GM12865 (cell line): ENCODE measurements at regions not wholly inside any gene's neighbourhood (a gene's known extent, or its start where the extent isn't known, plus 50 kb on each side); places are given as distances from the start of the nearest gene placed in this dataset.

Source experiments
- DNase-seq: peaks from one replicate; pipeline ENCODE4 v3.0.0; 2010; ENCODE audit warnings: low read depth
- H3K4me3 ChIP-seq: 2 replicates; pipeline ENCODE4 v1.5.1; 2011; ENCODE audit warnings: mild to moderate bottlenecking, low read depth, low read length, control low read depth
- CTCF ChIP-seq: IDR thresholded peaks from 2 replicates; pipeline ENCODE4 v1.5.1; 2011; ENCODE audit warnings: low read length, control low read depth, low read depth, inconsistent platforms; ENCODE audit not compliant: insufficient read depth; ENCODE audit errors: missing control alignments

DNA sequence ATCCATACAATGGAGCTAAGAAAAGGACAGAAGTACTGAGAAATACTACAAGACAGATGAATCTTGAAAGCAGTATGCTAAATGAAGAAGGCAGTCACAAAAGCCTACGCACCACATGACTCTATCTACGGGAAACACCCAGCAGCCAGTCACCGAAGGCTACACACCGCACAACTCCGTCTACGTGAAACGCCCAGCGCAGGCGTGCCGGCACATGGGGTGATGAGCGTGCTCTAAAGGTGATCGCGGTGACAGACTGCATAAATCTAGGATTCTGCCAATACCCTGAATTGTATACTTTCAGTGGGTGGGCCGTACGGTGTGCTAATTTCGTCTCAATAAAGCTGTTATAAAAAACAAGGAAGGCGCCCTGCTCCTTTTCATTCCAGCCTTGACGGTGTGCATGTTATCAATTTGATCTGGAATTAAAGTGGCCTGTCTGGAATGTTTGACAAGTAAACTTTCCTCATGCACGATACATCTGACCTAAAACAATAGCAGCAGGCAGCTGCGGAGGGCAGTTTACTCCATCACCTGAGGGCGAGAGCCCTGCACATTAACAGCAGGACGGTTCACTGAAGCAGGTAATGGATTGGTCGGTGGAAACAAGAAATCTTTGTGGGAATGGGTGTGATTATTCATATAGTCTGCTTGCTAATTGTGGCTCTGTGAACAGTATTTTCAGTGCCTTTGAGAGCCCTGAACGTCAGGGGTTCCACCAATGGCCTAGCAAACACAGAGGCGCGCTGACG, 86.2 kb upstream of the SALL3 start:
- no peak for DNase-seq
- no peak overlapping the region for H3K4me3 ChIP-seq
- no peak for TF ChIP-seq CTCF

DNA sequence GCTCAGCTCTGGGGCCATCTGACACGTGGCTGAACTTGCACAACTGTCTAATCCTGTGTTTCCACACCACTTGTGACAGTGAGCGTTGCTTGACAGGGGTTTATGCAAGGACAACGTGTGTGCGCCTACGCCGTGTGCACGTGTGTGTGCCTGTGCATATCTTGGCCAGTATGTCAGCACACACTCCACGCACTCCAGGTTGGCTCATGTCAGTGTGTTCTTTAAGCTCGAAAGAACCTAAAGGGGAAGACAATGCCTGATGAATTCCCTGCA, 85.6 kb upstream of the SALL3 start:
- DNase-seq = no peak
- TF ChIP-seq CTCF = no peak
- no peak overlapping the region for H3K4me3 ChIP-seq

- H3K4me3 ChIP-seq = no peak overlapping the region
- TF ChIP-seq CTCF = no peak
- DNase-seq = no peak
Observed at GRCh38 chr18:78895207-78896001, 84.2 kb upstream of the SALL3 start.

- TF ChIP-seq CTCF = no peak
- H3K4me3 ChIP-seq = no peak overlapping the region
- no peak for DNase-seq
Observed at GRCh38 chr18:78896111-78896905, 83.3 kb upstream of the SALL3 start.

GRCh38 chr18:78898066-78898465, 81.6 kb upstream of the SALL3 start:
- H3K4me3 ChIP-seq = no peak overlapping the region
- DNase-seq = no peak

DNA sequence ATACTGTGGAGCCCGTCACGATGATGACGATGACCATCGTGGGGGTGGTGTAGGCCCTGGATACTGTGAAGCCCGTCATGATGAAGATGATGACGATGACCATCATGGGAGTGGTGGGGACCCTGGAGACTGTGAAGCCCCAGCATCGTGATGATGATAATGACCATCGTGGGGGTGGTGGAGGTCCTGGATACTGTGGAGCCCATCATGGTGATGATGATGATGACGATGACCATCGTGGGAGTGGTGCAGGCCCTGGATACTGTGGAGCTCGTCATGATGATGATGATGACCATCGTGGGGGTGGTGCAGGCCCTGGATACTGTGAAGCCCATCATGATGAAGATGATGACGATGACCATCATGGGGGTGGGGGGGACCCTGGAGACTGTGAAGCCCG, 81.0 kb upstream of the SALL3 start:
- TF ChIP-seq CTCF = no peak
- DNase-seq = no peak
- no peak overlapping the region for H3K4me3 ChIP-seq

More at GRCh38 chr18:78898066-78898465, 81.6 kb upstream of the SALL3 start:
- TF ChIP-seq CTCF = no peak
